Neural crest cell (in vitro differentiated cells): ENCODE measurements at regions not wholly inside any gene's neighbourhood (a gene's known extent, or its start where the extent isn't known, plus 50 kb on each side); places are given as distances from the start of the nearest gene placed in this dataset.
A peak's percentile ranks its signal among the peaks of the same experiment; 100 is the strongest.

ENCODE experiments used
- DNase-seq: peaks from one replicate; pipeline ENCODE4 v3.0.0; 2021; ENCODE audit warnings: low read depth, mixed read lengths, low spot score
- H3K27ac Mint-ChIP-seq: one replicate; pipeline ENCODE4 v1.8.0; 2021; ENCODE audit warnings: mild to moderate bottlenecking, mixed read lengths; ENCODE audit not compliant: unreplicated experiment
- H3K27me3 Mint-ChIP-seq: 2 replicates; pipeline ENCODE4 v1.8.0; 2021; ENCODE audit warnings: low read depth, mild to moderate bottlenecking, mixed read lengths
- H3K36me3 Mint-ChIP-seq: 2 replicates; pipeline ENCODE4 v1.8.0; 2021; ENCODE audit warnings: low read depth, mild to moderate bottlenecking, mixed read lengths
- H3K4me1 Mint-ChIP-seq: 2 replicates; pipeline ENCODE4 v1.8.0; 2021; ENCODE audit warnings: mixed read lengths
- H3K4me3 Mint-ChIP-seq: one replicate; pipeline ENCODE4 v1.8.0; 2021; ENCODE audit warnings: mild to moderate bottlenecking, mixed read lengths
- H3K9me3 Mint-ChIP-seq: 2 replicates; pipeline ENCODE4 v1.8.0; 2021; ENCODE audit warnings: mixed read lengths
- CTCF ChIP-seq: fragments of 200-600 bp; sonication (generic); conservative IDR thresholded peaks from 2 replicates; pipeline ENCODE4 v1.5.0; 2021; ENCODE audit warnings: antibody characterized with exemption, mild to moderate bottlenecking

GRCh38 chr4:131063878-131064277 lies 1967.9 kb downstream of the C4orf33 start:
- H3K4me3 Mint-ChIP-seq = no peak overlapping the region
- no peak for TF ChIP-seq CTCF
- H3K27me3 Mint-ChIP-seq = no peaks in the 10 kb centered on the region
- H3K27ac Mint-ChIP-seq = no peak overlapping the region
- H3K9me3 Mint-ChIP-seq = peaks cover 11% of the 10 kb centered on the region
- H3K4me1 Mint-ChIP-seq = no peaks in the 10 kb centered on the region
- no peak for DNase-seq
- peaks cover 8% of the 10 kb centered on the region for H3K36me3 Mint-ChIP-seq

DNA sequence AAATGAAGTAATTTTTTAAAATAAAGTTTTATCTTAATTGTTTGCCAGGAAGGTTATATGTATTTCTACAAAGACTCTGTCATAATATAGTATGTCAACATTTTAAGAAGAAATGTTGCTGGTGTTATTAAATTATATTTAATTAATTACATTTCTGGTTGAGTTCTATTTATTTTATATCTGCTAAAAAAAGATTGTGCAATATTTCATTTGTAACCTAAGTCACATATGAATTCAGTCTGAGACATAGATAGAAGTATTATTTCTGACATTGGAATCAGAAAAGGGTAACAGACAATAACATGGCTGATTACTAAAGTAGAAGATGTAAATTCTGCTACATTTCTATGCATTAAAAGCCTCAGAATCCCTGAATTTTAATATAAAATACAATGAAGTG lies 1985.1 kb downstream of the C4orf33 start:
- Mint-ChIP-seq H3K27ac (no peak overlapping the region), H3K4me1 (no peaks in the 10 kb centered on the region), H3K36me3 (no peaks in the 10 kb centered on the region), H3K27me3 (no peaks in the 10 kb centered on the region), H3K9me3 (no peaks in the 10 kb centered on the region), H3K4me3 (no peak overlapping the region)
- no peak for TF ChIP-seq CTCF
- DNase-seq = no peak

DNA sequence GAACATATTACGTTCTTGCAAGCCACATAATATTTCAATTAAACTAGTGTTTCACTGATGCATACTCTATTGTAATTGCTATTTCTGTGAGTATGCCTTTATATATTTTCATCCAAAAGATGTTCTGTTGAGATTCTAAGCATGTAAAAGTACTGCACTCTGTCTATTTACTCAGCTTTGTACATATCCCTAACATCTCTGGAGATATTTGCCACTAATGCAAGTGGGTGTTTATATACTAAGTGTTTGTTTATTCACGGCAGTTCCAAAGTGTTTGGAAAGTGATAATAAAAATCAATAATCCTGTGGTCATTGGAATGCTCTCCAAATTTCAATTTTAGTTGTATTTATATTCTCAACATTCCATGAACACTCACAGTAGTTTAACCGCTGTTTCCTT lies 1989.0 kb downstream of the C4orf33 start:
- H3K27ac Mint-ChIP-seq = no peak overlapping the region
- no peaks in the 10 kb centered on the region for H3K4me1 Mint-ChIP-seq
- no peak for DNase-seq
- no peaks in the 10 kb centered on the region for H3K27me3 Mint-ChIP-seq
- H3K4me3 Mint-ChIP-seq = no peak overlapping the region
- TF ChIP-seq CTCF = no peak
- H3K36me3 Mint-ChIP-seq = no peaks in the 10 kb centered on the region
- H3K9me3 Mint-ChIP-seq = no peaks in the 10 kb centered on the region

DNA sequence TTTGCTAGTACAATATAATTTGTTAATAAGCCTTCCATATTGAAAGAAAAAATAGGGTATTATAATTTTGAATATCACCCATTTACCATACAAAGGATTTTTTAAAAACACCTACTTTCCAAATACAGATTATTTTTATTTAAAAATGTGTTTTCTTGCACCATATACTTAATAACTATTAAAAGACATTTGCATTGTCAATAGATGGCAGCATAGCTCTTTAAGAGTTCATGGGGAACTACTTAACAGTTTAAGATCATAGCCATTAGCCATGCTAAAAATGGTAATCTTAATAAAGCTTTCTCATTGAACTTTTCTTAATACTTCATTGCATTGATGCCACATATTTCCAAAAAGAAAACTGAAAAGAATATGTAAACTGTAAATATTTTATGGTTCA lies 1995.9 kb downstream of the C4orf33 start:
- H3K4me3 Mint-ChIP-seq = no peak overlapping the region
- H3K27me3 Mint-ChIP-seq = no peaks in the 10 kb centered on the region
- no peak overlapping the region for H3K27ac Mint-ChIP-seq
- no peaks in the 10 kb centered on the region for H3K9me3 Mint-ChIP-seq
- DNase-seq = no peak
- no peaks in the 10 kb centered on the region for H3K4me1 Mint-ChIP-seq
- peak; percentile 80 for TF ChIP-seq CTCF
- no peaks in the 10 kb centered on the region for H3K36me3 Mint-ChIP-seq

DNA sequence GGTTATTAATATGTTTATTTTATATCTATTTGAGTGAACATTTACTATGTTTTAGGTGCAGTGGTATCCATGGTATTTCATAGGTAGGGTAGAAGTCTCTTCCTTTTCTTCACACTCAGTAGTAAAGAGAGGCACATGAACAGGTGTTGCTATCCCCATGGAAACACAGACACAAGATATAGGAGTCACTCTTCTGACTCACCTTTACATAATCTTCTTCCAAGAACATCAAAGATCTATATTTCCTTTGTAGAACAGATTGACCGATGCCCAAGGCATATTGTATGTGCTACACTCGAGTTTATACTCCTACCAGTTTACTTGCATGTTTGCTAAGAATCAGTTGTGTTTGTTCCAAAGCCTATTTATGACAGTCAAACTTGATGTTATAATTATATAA lies 1997.4 kb downstream of the C4orf33 start:
- DNase-seq = no peak
- Mint-ChIP-seq H3K27me3 (no peaks in the 10 kb centered on the region), H3K4me1 (no peaks in the 10 kb centered on the region), H3K4me3 (no peak overlapping the region), H3K36me3 (no peaks in the 10 kb centered on the region), H3K9me3 (no peaks in the 10 kb centered on the region), H3K27ac (no peak overlapping the region)
- no peak for TF ChIP-seq CTCF

DNA sequence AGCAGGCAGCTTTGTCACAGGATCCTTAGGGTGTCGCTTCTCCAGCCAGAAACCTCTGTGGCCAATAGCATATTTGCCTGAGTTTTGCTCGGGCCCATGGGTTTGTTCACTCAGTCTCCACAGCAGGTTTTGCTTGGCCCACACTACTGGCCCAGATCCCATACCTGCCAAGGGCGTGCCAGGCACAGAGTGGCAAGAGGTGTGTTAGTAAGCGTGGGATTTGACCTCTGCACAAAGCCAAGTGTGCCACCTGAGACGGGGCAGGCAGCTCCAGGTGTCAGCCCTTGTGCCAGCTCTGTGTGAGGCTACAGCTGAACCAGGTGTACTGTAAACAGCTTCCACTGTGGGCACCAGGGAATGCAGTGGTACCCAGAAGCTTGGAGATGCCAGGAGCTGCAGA lies 2003.0 kb downstream of the C4orf33 start:
- Mint-ChIP-seq H3K36me3 (peaks cover 4% of the 10 kb centered on the region), H3K4me1 (no peaks in the 10 kb centered on the region), H3K27me3 (no peaks in the 10 kb centered on the region), H3K9me3 (peaks cover 9% of the 10 kb centered on the region), H3K4me3 (no peak overlapping the region), H3K27ac (no peak overlapping the region)
- no peak for TF ChIP-seq CTCF
- DNase-seq = no peak
